Ishikawa (cell line): ENCODE measurements at regions not wholly inside any gene's neighbourhood (a gene's known extent, or its start where the extent isn't known, plus 50 kb on each side); places are given as distances from the start of the nearest gene placed in this dataset.

Experiments used
- CEBPB ChIP-seq: IDR thresholded peaks from 2 replicates; pipeline ENCODE4 v1.6.1; 2012
- EP300 ChIP-seq: IDR thresholded peaks from 2 replicates; pipeline ENCODE4 v1.6.1; 2012; ENCODE audit warnings: borderline replicate concordance
- FOXM1 ChIP-seq: IDR thresholded peaks from 2 replicates; pipeline ENCODE4 v1.6.1; 2012; ENCODE audit warnings: low read depth, borderline replicate concordance
- MAX ChIP-seq: IDR thresholded peaks from 2 replicates; pipeline ENCODE4 v1.6.1; 2012
- RAD21 ChIP-seq: IDR thresholded peaks from 2 replicates; pipeline ENCODE4 v1.6.1; 2012; ENCODE audit warnings: low read depth
- TAF1 ChIP-seq: IDR thresholded peaks from 2 replicates; pipeline ENCODE4 v1.6.1; 2012; ENCODE audit warnings: low read depth, mild to moderate bottlenecking
- USF1 ChIP-seq: IDR thresholded peaks from 2 replicates; pipeline ENCODE4 v1.6.1; 2012
- YY1 ChIP-seq: IDR thresholded peaks from 2 replicates; pipeline ENCODE4 v1.6.1; 2012; ENCODE audit warnings: low read depth
- ZBTB7A ChIP-seq: IDR thresholded peaks from 2 replicates; pipeline ENCODE4 v1.6.1; 2012; ENCODE audit warnings: low read depth

- no peak for TF ChIP-seq USF1
- no peak for TF ChIP-seq EP300
- no peak for TF ChIP-seq RAD21
- TF ChIP-seq CEBPB: no peak
- no peak for TF ChIP-seq MAX
- no peak for TF ChIP-seq ZBTB7A
- TF ChIP-seq YY1: no peak
- TF ChIP-seq TAF1: no peak
- no peak for TF ChIP-seq FOXM1
Observed at GRCh38 chr3:101081446-101081845, 88.2 kb upstream of the ABI3BP start.
